ENCODE measurements at regions not wholly inside any gene's neighbourhood (a gene's known extent, or its start where the extent isn't known, plus 50 kb on each side); places are given as distances from the start of the nearest gene placed in this dataset.

- TF ChIP-seq POLR2A (IDR thresholded peaks at IDR 0.05) (no peak), CTCF (IDR thresholded peaks at IDR 0.05) (no peak), POLR2AphosphoS5 (IDR thresholded peaks at IDR 0.05) (no peak)
Observed at GRCh38 chr2:4959219-4959618, 733.0 kb upstream of the SOX11 start.

All from breast epithelium (tissue), 3 donors.